GM19043 (cell line): ENCODE measurements at regions not wholly inside any gene's neighbourhood (a gene's known extent, or its start where the extent isn't known, plus 50 kb on each side); places are given as distances from the start of the nearest gene placed in this dataset.
A peak's percentile ranks its signal among the peaks of the same experiment; 100 is the strongest.

Experiments used
- ATAC-seq: cut with Tn5 transposase; IDR thresholded peaks from one replicate; pipeline ENCODE4 v1.9.1; 2021; ENCODE audit warnings: low read depth; ENCODE audit not compliant: unreplicated experiment

- no peak for ATAC-seq
Observed at GRCh38 chr17:77877036-77877435, 81.5 kb upstream of the TNRC6C start.

- no peak for ATAC-seq
Observed at GRCh38 chr17:77877646-77878355, 80.7 kb upstream of the TNRC6C start.

- no peak for ATAC-seq
Observed at GRCh38 chr17:77879226-77879895, 79.1 kb upstream of the TNRC6C start.

GRCh38 chr17:77879896-77880280, 78.6 kb upstream of the TNRC6C start:
- ATAC-seq, result no peak

- no peak for ATAC-seq
Observed at GRCh38 chr17:77880711-77881450, 77.6 kb upstream of the TNRC6C start.

GRCh38 chr17:77881545-77881944, 77.0 kb upstream of the TNRC6C start:
- peak; percentile 96 for ATAC-seq

- ATAC-seq, result no peak
Observed at GRCh38 chr17:77882040-77882439, 76.5 kb upstream of the TNRC6C start.

GRCh38 chr17:77882481-77883212, 75.9 kb upstream of the TNRC6C start:
- no peak for ATAC-seq

- no peak for ATAC-seq
Observed at GRCh38 chr17:77883213-77883650, 75.3 kb upstream of the TNRC6C start.

GRCh38 chr17:77884019-77884418, 74.5 kb upstream of the TNRC6C start:
- ATAC-seq, result no peak

- ATAC-seq, result no peak
Observed at GRCh38 chr17:77884967-77885641, 73.4 kb upstream of the TNRC6C start.

- ATAC-seq, result no peak
Observed at GRCh38 chr17:77885678-77886386, 72.7 kb upstream of the TNRC6C start.

GRCh38 chr17:77886387-77886728, 72.1 kb upstream of the TNRC6C start:
- ATAC-seq, result no peak

GRCh38 chr17:77887110-77887463, 71.4 kb upstream of the TNRC6C start:
- no peak for ATAC-seq

GRCh38 chr17:77887464-77888241, 70.8 kb upstream of the TNRC6C start:
- no peak for ATAC-seq

- no peak for ATAC-seq
Observed at GRCh38 chr17:77888242-77889134, 70.0 kb upstream of the TNRC6C start.

GRCh38 chr17:77889135-77889505, 69.4 kb upstream of the TNRC6C start:
- no peak for ATAC-seq
